Caco-2 (cell line): ENCODE measurements at regions not wholly inside any gene's neighbourhood (a gene's known extent, or its start where the extent isn't known, plus 50 kb on each side); places are given as distances from the start of the nearest gene placed in this dataset.

Experiments
- BruUV-seq: library from RNA; stranded (reverse); fragments of 400-500 nt; replicated peaks from 2 replicates; lab custom pipeline; 2021; lab: Mats Ljungman, UMichigan
- CTCF ChIA-PET: fragments of 300-600 bp; sonication (Branson Sonifier 250); formaldehyde crosslinking; loops from one replicate; lab custom pipeline; 2022; ENCODE audit warnings: antibody characterized with exemption; lab: Charles Lee
- POLR2A ChIA-PET: fragments of 300-600 bp; sonication (Branson Sonifier 250); formaldehyde crosslinking; loops from one replicate; lab custom pipeline; 2022; ENCODE audit warnings: antibody characterized with exemption; lab: Charles Lee
- DNase-seq, 2 experiments: peaks; one replicate each; pipeline versions ENCODE4 v3.0.0 to v3.0.0-alpha.2; 2020 to 2022
- H3K27me3 ChIP-seq: replicated peaks from 2 replicates; pipeline ENCODE4 v1.6.0; 2011; ENCODE audit warnings: low read length; ENCODE audit not compliant: control insufficient read depth, insufficient read depth
- H3K36me3 ChIP-seq: 2 replicates; pipeline ENCODE4 v1.5.1; 2011; ENCODE audit warnings: low read length; ENCODE audit not compliant: control insufficient read depth, insufficient read depth
- H3K4me1 ChIP-seq: fragments of 250-450 bp; sonication (Bioruptor Pico); 2 replicates; pipeline ENCODE4 v1.5.1; 2020; ENCODE audit warnings: mild to moderate bottlenecking
- H3K4me3 ChIP-seq: 2 replicates; pipeline ENCODE4 v1.5.1; 2011; ENCODE audit warnings: low read depth, mild to moderate bottlenecking, control low read depth, low read length
- H3K9me3 ChIP-seq: fragments of 250-450 bp; sonication (Bioruptor Pico); 2 replicates; pipeline ENCODE4 v1.5.1; 2020; ENCODE audit warnings: mild to moderate bottlenecking, moderate library complexity
- H3K27ac Mint-ChIP-seq: one replicate; pipeline ENCODE4 v1.8.0; 2022; ENCODE audit warnings: mixed read lengths; ENCODE audit not compliant: unreplicated experiment
- H3K27me3 Mint-ChIP-seq: one replicate; pipeline ENCODE4 v1.8.0; 2022; ENCODE audit warnings: mixed read lengths; ENCODE audit not compliant: insufficient read depth, unreplicated experiment
- H3K36me3 Mint-ChIP-seq: one replicate; pipeline ENCODE4 v1.8.0; 2022; ENCODE audit warnings: mild to moderate bottlenecking, mixed read lengths; ENCODE audit not compliant: insufficient read depth, unreplicated experiment
- H3K4me1 Mint-ChIP-seq: one replicate; pipeline ENCODE4 v1.8.0; 2022; ENCODE audit warnings: low read depth, mixed read lengths; ENCODE audit not compliant: unreplicated experiment
- H3K4me3 Mint-ChIP-seq: one replicate; pipeline ENCODE4 v1.8.0; 2022; ENCODE audit warnings: mild to moderate bottlenecking, moderate library complexity, mixed read lengths; ENCODE audit not compliant: unreplicated experiment
- H3K9me3 Mint-ChIP-seq: one replicate; pipeline ENCODE4 v1.8.0; 2022; ENCODE audit warnings: mixed read lengths; ENCODE audit not compliant: unreplicated experiment
- intact Hi-C: fragments of 100-400 bp; cut with micrococcal nuclease; formaldehyde crosslinking; loops from one replicate; pipeline ENCODE4 v1.10.0; 2022; ENCODE audit not compliant: unreplicated experiment
- TF ChIP-seq, protein P1 (sequence below), 2 experiments: fragments of 200-600 bp in 1 of 2; IDR thresholded peaks; 1 replicate in 1 of 2; 2 replicates in 1 of 2; pipeline versions ENCODE4 v1.5.1 to v1.8.0; 2011 to 2022; ENCODE audit warnings: antibody characterized with exemption in 1 of 2, control low read depth in 1 of 2, inconsistent platforms in 1 of 2, low read depth in 1 of 2, low read length in 1 of 2, mild to moderate bottlenecking in 1 of 2, moderate library complexity in 1 of 2; ENCODE audit not compliant: insufficient read depth in 1 of 2, severe bottlenecking in 1 of 2, unreplicated experiment in 1 of 2

DNA sequence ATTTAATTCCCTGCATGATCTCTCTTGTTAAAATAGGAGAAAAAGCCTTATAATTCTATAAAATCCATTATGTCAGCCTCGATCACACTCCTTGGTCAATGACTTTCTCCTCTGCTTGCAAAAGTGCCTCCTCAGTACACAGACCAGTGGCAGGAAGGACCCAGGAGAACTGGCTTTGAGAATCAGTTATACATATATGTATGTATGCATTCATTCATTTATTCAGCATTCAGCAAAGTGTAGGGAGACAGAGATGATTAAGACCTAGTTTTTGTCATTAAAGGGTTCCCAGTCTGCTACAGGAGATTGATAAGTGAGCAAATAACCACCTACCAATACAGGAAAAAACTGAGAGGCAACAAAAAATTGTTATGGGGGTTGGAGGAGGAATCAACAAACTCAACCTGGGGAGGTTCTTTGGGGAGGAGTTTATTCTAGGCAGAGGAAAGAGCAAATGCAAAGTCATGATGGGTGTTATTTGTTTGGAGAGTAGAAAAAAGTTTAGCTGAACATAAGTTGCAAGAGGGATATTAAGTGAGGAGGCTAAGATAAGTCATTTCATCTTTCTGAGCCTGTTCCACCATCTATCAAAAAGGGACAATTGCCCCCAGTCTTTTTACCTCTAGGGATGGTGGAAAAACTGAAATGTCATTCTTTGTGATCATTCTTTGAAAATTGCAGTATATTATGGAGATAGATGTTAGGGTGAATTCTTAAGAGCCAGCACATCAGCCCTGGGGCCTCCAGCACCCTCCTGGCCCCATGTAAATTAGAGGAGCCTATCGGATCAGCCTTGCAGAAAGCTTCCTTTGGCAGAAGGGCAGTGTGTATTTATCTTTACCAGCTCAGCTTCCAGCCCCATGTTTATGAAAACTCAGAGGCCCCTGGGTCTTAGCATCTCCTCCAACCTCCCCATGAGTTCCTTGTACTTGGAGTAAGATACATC is 128.0 kb downstream of the OMA1 start:
- no peaks in the 10 kb centered on the region for H3K36me3 Mint-ChIP-seq
- H3K4me3 ChIP-seq = no peak overlapping the region
- ChIA-PET CTCF (no interaction called here), POLR2A (no interaction called here)
- H3K27ac Mint-ChIP-seq = no peak overlapping the region
- no peaks in the 10 kb centered on the region for H3K9me3 Mint-ChIP-seq
- intact Hi-C loops = no loop called here
- no peaks in the 10 kb centered on the region for H3K27me3 ChIP-seq
- no peaks in the 10 kb centered on the region for H3K4me1 Mint-ChIP-seq
- TF ChIP-seq, protein P1, sequence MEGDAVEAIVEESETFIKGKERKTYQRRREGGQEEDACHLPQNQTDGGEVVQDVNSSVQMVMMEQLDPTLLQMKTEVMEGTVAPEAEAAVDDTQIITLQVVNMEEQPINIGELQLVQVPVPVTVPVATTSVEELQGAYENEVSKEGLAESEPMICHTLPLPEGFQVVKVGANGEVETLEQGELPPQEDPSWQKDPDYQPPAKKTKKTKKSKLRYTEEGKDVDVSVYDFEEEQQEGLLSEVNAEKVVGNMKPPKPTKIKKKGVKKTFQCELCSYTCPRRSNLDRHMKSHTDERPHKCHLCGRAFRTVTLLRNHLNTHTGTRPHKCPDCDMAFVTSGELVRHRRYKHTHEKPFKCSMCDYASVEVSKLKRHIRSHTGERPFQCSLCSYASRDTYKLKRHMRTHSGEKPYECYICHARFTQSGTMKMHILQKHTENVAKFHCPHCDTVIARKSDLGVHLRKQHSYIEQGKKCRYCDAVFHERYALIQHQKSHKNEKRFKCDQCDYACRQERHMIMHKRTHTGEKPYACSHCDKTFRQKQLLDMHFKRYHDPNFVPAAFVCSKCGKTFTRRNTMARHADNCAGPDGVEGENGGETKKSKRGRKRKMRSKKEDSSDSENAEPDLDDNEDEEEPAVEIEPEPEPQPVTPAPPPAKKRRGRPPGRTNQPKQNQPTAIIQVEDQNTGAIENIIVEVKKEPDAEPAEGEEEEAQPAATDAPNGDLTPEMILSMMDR (IDR thresholded peaks at IDR 0.05; ENCODE audit: insufficient read depth in 1 of 2, low read depth in 1 of 2, low read length in 1 of 2, severe bottlenecking in 1 of 2, unreplicated experiment in 1 of 2) = no peak
- no peaks in the 10 kb centered on the region for H3K9me3 ChIP-seq
- H3K4me3 Mint-ChIP-seq = no peak overlapping the region
- DNase-seq = no peak
- H3K4me1 ChIP-seq = no peaks in the 10 kb centered on the region
- no peaks in the 10 kb centered on the region for H3K36me3 ChIP-seq
- H3K27me3 Mint-ChIP-seq = peaks cover 13% of the 10 kb centered on the region
- BruUV-seq = no TSS peak

DNA sequence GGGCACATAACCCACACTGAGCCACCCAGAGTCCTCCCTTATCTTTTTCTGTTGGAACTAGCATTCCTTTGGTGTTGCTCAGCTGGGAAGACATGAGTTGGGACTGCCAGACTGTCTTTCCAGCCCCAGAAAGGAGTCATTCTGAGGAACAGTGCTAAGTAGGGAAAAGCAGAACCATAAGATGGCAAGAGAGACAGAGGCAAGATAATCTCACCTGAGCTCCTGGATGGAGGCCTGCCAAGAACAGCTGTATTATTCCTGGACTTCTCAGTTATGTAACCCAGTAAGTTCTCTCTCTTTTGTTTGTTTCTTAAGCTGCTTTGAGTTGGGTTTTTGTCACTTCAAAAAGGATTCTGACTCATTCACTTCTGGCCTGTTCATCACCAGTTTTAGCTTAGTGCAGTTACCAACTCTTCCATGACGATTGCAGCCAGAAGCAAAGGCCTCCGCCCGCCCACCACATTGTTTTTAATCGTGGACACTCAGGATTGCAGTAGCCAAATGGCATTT is 134.4 kb downstream of the OMA1 start:
- Histone ChIP-seq H3K9me3 (no peaks in the 10 kb centered on the region), H3K36me3 (no peaks in the 10 kb centered on the region), H3K4me1 (no peaks in the 10 kb centered on the region), H3K4me3 (no peak overlapping the region), H3K27me3 (no peaks in the 10 kb centered on the region)
- peaks cover 11% of the 10 kb centered on the region for H3K27me3 Mint-ChIP-seq
- H3K36me3 Mint-ChIP-seq = no peaks in the 10 kb centered on the region
- no peaks in the 10 kb centered on the region for H3K9me3 Mint-ChIP-seq
- no peak overlapping the region for H3K27ac Mint-ChIP-seq
- TF ChIP-seq, protein P1 (IDR thresholded peaks at IDR 0.05; ENCODE audit: insufficient read depth in 1 of 2, low read depth in 1 of 2, low read length in 1 of 2, severe bottlenecking in 1 of 2, unreplicated experiment in 1 of 2) = no peak
- no peak for DNase-seq
- CTCF ChIA-PET = no interaction called here
- no TSS peak for BruUV-seq
- POLR2A ChIA-PET = no interaction called here
- intact Hi-C loops = no loop called here
- H3K4me3 Mint-ChIP-seq = no peak overlapping the region
- H3K4me1 Mint-ChIP-seq = no peaks in the 10 kb centered on the region

DNA sequence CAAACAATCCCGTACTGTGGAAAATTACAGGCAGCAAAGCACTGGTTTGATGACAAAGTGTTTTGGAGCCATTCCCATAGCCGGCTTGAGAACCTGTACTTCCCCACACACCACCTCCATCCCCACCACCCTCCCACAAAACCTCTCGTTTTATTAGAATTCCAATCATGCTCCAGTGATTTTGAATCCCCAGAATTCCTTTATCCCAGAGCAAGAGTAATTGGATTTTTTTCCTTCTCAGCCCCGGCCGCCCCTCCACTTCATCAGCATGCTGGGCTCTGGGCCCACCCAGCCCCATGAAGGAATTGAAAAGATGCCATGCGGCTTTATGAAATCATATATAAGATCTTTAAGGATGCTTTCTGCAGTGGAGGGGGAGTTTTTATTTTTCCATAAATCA is 136.6 kb downstream of the OMA1 start:
- no TSS peak for BruUV-seq
- intact Hi-C loops = no loop called here
- H3K4me3 Mint-ChIP-seq = no peak overlapping the region
- no peak for DNase-seq
- H3K9me3 Mint-ChIP-seq = no peaks in the 10 kb centered on the region
- CTCF ChIA-PET = no interaction called here
- Histone ChIP-seq H3K4me1 (no peaks in the 10 kb centered on the region), H3K36me3 (no peaks in the 10 kb centered on the region), H3K4me3 (no peak overlapping the region), H3K27me3 (no peaks in the 10 kb centered on the region), H3K9me3 (no peaks in the 10 kb centered on the region)
- no peaks in the 10 kb centered on the region for H3K4me1 Mint-ChIP-seq
- H3K27me3 Mint-ChIP-seq = peaks cover 17% of the 10 kb centered on the region
- POLR2A ChIA-PET = no interaction called here
- H3K36me3 Mint-ChIP-seq = no peaks in the 10 kb centered on the region
- TF ChIP-seq, protein P1 (IDR thresholded peaks at IDR 0.05; ENCODE audit: insufficient read depth in 1 of 2, low read depth in 1 of 2, low read length in 1 of 2, severe bottlenecking in 1 of 2, unreplicated experiment in 1 of 2) = no peak
- H3K27ac Mint-ChIP-seq = no peak overlapping the region
